WTC11 (cell line): ENCODE measurements at regions not wholly inside any gene's neighbourhood (a gene's known extent, or its start where the extent isn't known, plus 50 kb on each side); places are given as distances from the start of the nearest gene placed in this dataset.
"Not testable (repeated sequence)": the region's sequence is repeated elsewhere in the genome, so short reads cannot be mapped to it uniquely, and the experiment has no call there.

Source experiments
- ATAC-seq: fragments of 200-7000 bp; cut with Tn5 transposase; 2 replicates; pipeline ENCODE4 v1.10.0; 2021; ENCODE audit warnings: mild to moderate bottlenecking, moderate library complexity
- CTCF ChIA-PET: fragments of 300-600 bp; sonication (Branson Sonifier 250); formaldehyde crosslinking; loops from one replicate; lab custom pipeline; 2021; ENCODE audit warnings: antibody characterized with exemption; lab: Charles Lee
- POLR2A ChIA-PET: fragments of 350-600 bp; sonication (Branson Sonifier 250); formaldehyde crosslinking; loops from one replicate; lab custom pipeline; 2021; ENCODE audit warnings: antibody characterized with exemption; lab: Charles Lee
- DNase-seq: peaks from one replicate; pipeline ENCODE4 v3.0.0; 2021; ENCODE audit warnings: low spot score
- H3K27ac Mint-ChIP-seq: 2 replicates; pipeline ENCODE4 v1.8.0; 2021; ENCODE audit warnings: mixed read lengths
- H3K27me3 Mint-ChIP-seq: 2 replicates; pipeline ENCODE4 v1.8.0; 2021; ENCODE audit warnings: low read depth, mild to moderate bottlenecking, moderate library complexity, mixed read lengths
- H3K36me3 Mint-ChIP-seq: 2 replicates; pipeline ENCODE4 v1.8.0; 2021; ENCODE audit warnings: mixed read lengths
- H3K4me1 Mint-ChIP-seq: 2 replicates; pipeline ENCODE4 v1.8.0; 2022; ENCODE audit warnings: mixed read lengths
- H3K4me3 Mint-ChIP-seq: 2 replicates; pipeline ENCODE4 v1.8.0; 2021; ENCODE audit warnings: mild to moderate bottlenecking, moderate library complexity, mixed read lengths
- H3K9me3 Mint-ChIP-seq: 2 replicates; pipeline ENCODE4 v1.8.0; 2021; ENCODE audit warnings: mixed read lengths
- AFF4 ChIP-seq: sonication (generic); formaldehyde crosslinking; IDR thresholded peaks from 2 replicates; pipeline ENCODE4 v1.8.1; 2023; ENCODE audit warnings: mild to moderate bottlenecking, missing genetic modification reagents, borderline replicate concordance
- CREM ChIP-seq: sonication (generic); formaldehyde crosslinking; IDR thresholded peaks from 2 replicates; pipeline ENCODE4 v1.8.1; 2022; ENCODE audit warnings: mild to moderate bottlenecking, missing genetic modification reagents, moderate library complexity
- MLX ChIP-seq: sonication (generic); formaldehyde crosslinking; IDR thresholded peaks from 2 replicates; pipeline ENCODE4 v1.8.1; 2023; ENCODE audit warnings: mild to moderate bottlenecking, missing genetic modification reagents, moderate library complexity
- NR1H2 ChIP-seq: sonication (generic); formaldehyde crosslinking; IDR thresholded peaks from 2 replicates; pipeline ENCODE4 v1.9.0; 2021; ENCODE audit warnings: mild to moderate bottlenecking, moderate library complexity, missing genetic modification reagents
- OVOL2 ChIP-seq: fragments of 250-450 bp; sonication (Bioruptor Pico); IDR thresholded peaks from 2 replicates; pipeline ENCODE4 v1.9.0; 2021; ENCODE audit warnings: mild to moderate bottlenecking, borderline replicate concordance
- PREB ChIP-seq: sonication (generic); formaldehyde crosslinking; IDR thresholded peaks from 2 replicates; pipeline ENCODE4 v1.8.1; 2022; ENCODE audit warnings: mild to moderate bottlenecking, missing genetic modification reagents, moderate library complexity, borderline replicate concordance
- SMAD4 ChIP-seq: sonication (generic); formaldehyde crosslinking; IDR thresholded peaks from 2 replicates; pipeline ENCODE4 v1.8.0; 2022; ENCODE audit warnings: mild to moderate bottlenecking, missing genetic modification reagents
- ZMAT4 ChIP-seq: fragments of 250-450 bp; sonication (Bioruptor Pico); IDR thresholded peaks from 2 replicates; pipeline ENCODE4 v1.9.0; 2021; ENCODE audit warnings: mild to moderate bottlenecking
- ZNF138 ChIP-seq: sonication (generic); formaldehyde crosslinking; conservative IDR thresholded peaks from 2 replicates; pipeline ENCODE4 v1.8.1; 2022; ENCODE audit warnings: mild to moderate bottlenecking, moderate library complexity, missing genetic modification reagents
- ZNF232 ChIP-seq: sonication (generic); formaldehyde crosslinking; IDR thresholded peaks from 2 replicates; pipeline ENCODE4 v1.8.0; 2022; ENCODE audit warnings: mild to moderate bottlenecking, missing genetic modification reagents
- ZNF263 ChIP-seq: sonication (generic); formaldehyde crosslinking; IDR thresholded peaks from 2 replicates; pipeline ENCODE4 v1.8.1; 2022; ENCODE audit warnings: low read depth, mild to moderate bottlenecking, moderate library complexity, missing genetic modification reagents
- ZNF396 ChIP-seq: fragments of 250-450 bp; sonication (Bioruptor Pico); IDR thresholded peaks from 2 replicates; pipeline ENCODE4 v1.8.0; 2021; ENCODE audit warnings: mild to moderate bottlenecking, moderate library complexity, borderline replicate concordance
- ZNF416 ChIP-seq: fragments of 250-450 bp; sonication (Bioruptor Pico); IDR thresholded peaks from 2 replicates; pipeline ENCODE4 v1.9.0; 2021; ENCODE audit warnings: mild to moderate bottlenecking, inconsistent platforms
- ZNF532 ChIP-seq: fragments of 250-450 bp; sonication (Bioruptor Pico); IDR thresholded peaks from 2 replicates; pipeline ENCODE4 v1.9.0; 2021; ENCODE audit warnings: mild to moderate bottlenecking, borderline replicate concordance
- TF ChIP-seq, protein P1 (sequence below): sonication (generic); formaldehyde crosslinking; IDR thresholded peaks from 2 replicates; pipeline ENCODE4 v1.8.1; 2023; ENCODE audit warnings: mild to moderate bottlenecking, moderate library complexity, missing genetic modification reagents
- TF ChIP-seq, protein P2 (sequence below): sonication (generic); formaldehyde crosslinking; IDR thresholded peaks from 2 replicates; pipeline ENCODE4 v1.8.0; 2022; ENCODE audit warnings: mild to moderate bottlenecking, missing genetic modification reagents
- TF ChIP-seq, protein P3 (sequence below): fragments of 250-450 bp; sonication (Bioruptor Pico); IDR thresholded peaks from 2 replicates; pipeline ENCODE4 v1.9.0; 2021; ENCODE audit warnings: mild to moderate bottlenecking

DNA sequence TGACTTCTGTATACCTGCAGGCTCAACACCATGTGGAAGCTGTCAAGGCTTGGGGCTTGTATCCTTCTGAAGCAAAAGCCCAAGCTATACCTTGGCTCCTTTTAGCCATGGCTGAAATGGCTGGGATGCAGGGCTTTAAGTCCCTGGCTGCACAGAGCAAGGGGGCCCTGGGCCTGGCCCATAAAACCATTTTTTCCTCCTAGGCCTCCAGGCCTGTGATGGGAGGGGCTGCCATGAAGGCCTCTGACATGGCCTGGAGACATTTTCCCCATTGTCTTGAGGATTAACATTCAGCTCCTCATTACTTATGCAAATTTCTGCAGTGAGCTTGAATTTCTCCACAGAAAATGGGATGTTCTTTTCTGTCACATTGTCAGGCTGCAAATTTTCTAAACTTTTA, 878.0 kb upstream of the SOX11 start:
- CTCF ChIA-PET, result not testable (repeated sequence)

DNA sequence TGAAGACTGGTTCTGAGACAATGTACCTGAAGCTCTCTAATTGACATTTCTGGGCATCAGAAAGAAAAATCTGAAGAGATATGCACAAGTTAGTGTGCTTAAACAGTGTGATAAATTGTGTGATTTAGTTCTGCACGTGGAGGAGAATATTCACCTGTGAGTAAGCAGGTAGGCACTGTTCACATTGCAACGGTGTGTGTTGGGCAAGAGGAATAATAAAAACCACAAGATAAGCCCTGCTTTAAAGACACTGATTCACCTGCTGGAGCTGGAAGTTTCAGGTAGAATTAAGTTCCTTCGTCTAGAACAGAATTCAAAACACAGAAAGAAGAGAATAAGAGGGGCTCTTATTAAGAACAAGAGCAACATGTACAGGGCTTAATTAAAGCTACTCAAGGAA, 864.3 kb upstream of the SOX11 start:
- CTCF ChIA-PET, result no interaction called here
- DNase-seq, result no peak
- Mint-ChIP-seq H3K27me3 (no peaks in the 10 kb centered on the region; the same call in 1 of the 2 replicates), H3K9me3 (peaks cover 18% of the 10 kb centered on the region), H3K4me3 (no peak overlapping the region), H3K4me1 (no peaks in the 10 kb centered on the region), H3K27ac (no peak overlapping the region), H3K36me3 (peaks cover 46% of the 10 kb centered on the region)
- POLR2A ChIA-PET, result no interaction called here
- no peak for ATAC-seq
- TF ChIP-seq SMAD4 (CRISPR knock-in tag) (no peak), OVOL2 (no peak), ZNF263 (CRISPR knock-in tag) (no peak), ZMAT4 (CRISPR knock-in tag) (no peak), MLX (CRISPR knock-in tag) (no peak), ZNF416 (CRISPR knock-in tag) (no peak), AFF4 (CRISPR knock-in tag) (no peak), ZNF532 (CRISPR knock-in tag) (no peak), CREM (CRISPR knock-in tag) (no peak), ZNF396 (CRISPR knock-in tag) (no peak), ZNF138 (CRISPR knock-in tag) (no peak), PREB (CRISPR knock-in tag) (no peak), NR1H2 (CRISPR knock-in tag) (no peak), ZNF232 (CRISPR knock-in tag) (no peak)
- TF ChIP-seq, protein P1, sequence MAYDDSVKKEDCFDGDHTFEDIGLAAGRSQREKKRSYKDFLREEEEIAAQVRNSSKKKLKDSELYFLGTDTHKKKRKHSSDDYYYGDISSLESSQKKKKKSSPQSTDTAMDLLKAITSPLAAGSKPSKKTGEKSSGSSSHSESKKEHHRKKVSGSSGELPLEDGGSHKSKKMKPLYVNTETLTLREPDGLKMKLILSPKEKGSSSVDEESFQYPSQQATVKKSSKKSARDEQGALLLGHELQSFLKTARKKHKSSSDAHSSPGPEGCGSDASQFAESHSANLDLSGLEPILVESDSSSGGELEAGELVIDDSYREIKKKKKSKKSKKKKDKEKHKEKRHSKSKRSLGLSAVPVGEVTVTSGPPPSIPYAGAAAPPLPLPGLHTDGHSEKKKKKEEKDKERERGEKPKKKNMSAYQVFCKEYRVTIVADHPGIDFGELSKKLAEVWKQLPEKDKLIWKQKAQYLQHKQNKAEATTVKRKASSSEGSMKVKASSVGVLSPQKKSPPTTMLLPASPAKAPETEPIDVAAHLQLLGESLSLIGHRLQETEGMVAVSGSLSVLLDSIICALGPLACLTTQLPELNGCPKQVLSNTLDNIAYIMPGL (CRISPR knock-in tag), result no peak
- TF ChIP-seq, protein P2, sequence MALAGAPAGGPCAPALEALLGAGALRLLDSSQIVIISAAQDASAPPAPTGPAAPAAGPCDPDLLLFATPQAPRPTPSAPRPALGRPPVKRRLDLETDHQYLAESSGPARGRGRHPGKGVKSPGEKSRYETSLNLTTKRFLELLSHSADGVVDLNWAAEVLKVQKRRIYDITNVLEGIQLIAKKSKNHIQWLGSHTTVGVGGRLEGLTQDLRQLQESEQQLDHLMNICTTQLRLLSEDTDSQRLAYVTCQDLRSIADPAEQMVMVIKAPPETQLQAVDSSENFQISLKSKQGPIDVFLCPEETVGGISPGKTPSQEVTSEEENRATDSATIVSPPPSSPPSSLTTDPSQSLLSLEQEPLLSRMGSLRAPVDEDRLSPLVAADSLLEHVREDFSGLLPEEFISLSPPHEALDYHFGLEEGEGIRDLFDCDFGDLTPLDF (CRISPR knock-in tag), result no peak
- TF ChIP-seq, protein P3, sequence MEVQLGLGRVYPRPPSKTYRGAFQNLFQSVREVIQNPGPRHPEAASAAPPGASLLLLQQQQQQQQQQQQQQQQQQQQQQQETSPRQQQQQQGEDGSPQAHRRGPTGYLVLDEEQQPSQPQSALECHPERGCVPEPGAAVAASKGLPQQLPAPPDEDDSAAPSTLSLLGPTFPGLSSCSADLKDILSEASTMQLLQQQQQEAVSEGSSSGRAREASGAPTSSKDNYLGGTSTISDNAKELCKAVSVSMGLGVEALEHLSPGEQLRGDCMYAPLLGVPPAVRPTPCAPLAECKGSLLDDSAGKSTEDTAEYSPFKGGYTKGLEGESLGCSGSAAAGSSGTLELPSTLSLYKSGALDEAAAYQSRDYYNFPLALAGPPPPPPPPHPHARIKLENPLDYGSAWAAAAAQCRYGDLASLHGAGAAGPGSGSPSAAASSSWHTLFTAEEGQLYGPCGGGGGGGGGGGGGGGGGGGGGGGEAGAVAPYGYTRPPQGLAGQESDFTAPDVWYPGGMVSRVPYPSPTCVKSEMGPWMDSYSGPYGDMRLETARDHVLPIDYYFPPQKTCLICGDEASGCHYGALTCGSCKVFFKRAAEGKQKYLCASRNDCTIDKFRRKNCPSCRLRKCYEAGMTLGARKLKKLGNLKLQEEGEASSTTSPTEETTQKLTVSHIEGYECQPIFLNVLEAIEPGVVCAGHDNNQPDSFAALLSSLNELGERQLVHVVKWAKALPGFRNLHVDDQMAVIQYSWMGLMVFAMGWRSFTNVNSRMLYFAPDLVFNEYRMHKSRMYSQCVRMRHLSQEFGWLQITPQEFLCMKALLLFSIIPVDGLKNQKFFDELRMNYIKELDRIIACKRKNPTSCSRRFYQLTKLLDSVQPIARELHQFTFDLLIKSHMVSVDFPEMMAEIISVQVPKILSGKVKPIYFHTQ, result no peak

More for the DNA sequence above, 878.0 kb upstream of the SOX11 start:
- DNase-seq, H3K4me1 Mint-ChIP-seq, H3K27me3 Mint-ChIP-seq, POLR2A ChIA-PET, ATAC-seq, H3K27ac Mint-ChIP-seq, H3K4me3 Mint-ChIP-seq: not testable (repeated sequence)
- Mint-ChIP-seq H3K36me3 (peaks cover 75% of the 10 kb centered on the region), H3K9me3 (peaks cover 76% of the 10 kb centered on the region)
